ENCODE measurements at regions not wholly inside any gene's neighbourhood (a gene's known extent, or its start where the extent isn't known, plus 50 kb on each side); places are given as distances from the start of the nearest gene placed in this dataset.

DNA sequence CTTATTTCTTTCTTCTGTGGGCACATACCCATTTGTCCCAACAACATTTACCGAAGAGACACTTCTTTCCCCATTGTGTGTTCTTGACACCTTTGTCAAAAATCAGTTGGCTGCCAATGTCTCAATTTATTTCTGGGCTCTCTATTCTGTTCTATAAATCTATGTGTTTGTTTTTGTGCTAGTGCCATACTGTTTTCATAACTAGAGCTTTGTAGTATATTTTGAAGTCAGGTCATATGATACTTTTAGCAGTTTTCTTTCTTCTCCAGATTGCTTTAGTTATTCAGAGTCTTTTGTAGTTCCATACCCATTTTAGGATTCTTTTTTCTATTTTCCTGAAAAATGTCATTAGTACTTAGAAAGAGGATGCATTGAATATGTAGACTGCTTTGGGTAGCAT lies 1276.3 kb downstream of the SLITRK1 start:
- no peak overlapping the region for H2AK5ac ChIP-seq (ENCODE audit: low read depth, low read length)
- ChIA-PET POLR2A (ENCODE audit: unreplicated experiment) (no interaction called here), CTCF (no interaction called here)
- no peak overlapping the region for H2BK120ac ChIP-seq (ENCODE audit: low read depth, low read length)
- intact Hi-C loops (cut with micrococcal nuclease) (no loop called here), in situ Hi-C loops (cut with MboI; ENCODE audit: low sequenced_read_pairs) (no loop called here), dilution Hi-C loops (cut with HindIII; ENCODE audit: low sequenced_read_pairs, unreplicated experiment) (no loop called here)
- H3K14ac ChIP-seq (replicated peaks; ENCODE audit: low read depth, low read length), result no peak overlapping the region
- no peak overlapping the region for H3K18ac ChIP-seq (ENCODE audit: low read depth, low read length)
- no peak overlapping the region for H2BK15ac ChIP-seq (ENCODE audit: low read depth, low read length)
- no peak overlapping the region for H4K8ac ChIP-seq (ENCODE audit: low read depth in 2 of 2, low read length in 2 of 2)
- H2BK5ac ChIP-seq (ENCODE audit: low read depth, low read length, poor library complexity, severe bottlenecking), result no peak overlapping the region
- ATAC-seq (ENCODE audit: low read depth) (no peak), DNase-seq (no peak)
- H3K9me3 ChIP-seq (ENCODE audit: control insufficient read depth, insufficient read depth, low read length), result peaks cover 4% of the 10 kb centered on the region; the same call in 1 of the 2 replicates
- no peak overlapping the region for H3K4ac ChIP-seq (ENCODE audit: low read depth, low read length)
- no peak overlapping the region for H3K23ac ChIP-seq (ENCODE audit: low read depth, low read length)
- no peak for TF ChIP-seq POLR2A (IDR thresholded peaks at IDR 0.05; ENCODE audit: low read depth, low read length)
- no peak for TF ChIP-seq MAFK (IDR thresholded peaks at IDR 0.05; ENCODE audit: low read depth, low read length)
- WGBS, 2 experiments (ENCODE audit: extremely low coverage in 2 of 2, insufficient read length in 1 of 2), result no CpG with 5 or more reads among the region's 1 CpG
- H3K4me2 ChIP-seq (ENCODE audit: low read depth, low read length), result no peak overlapping the region
- no peak overlapping the region for H3K9ac ChIP-seq (ENCODE audit: low read depth, low read length)
- H2AFZ ChIP-seq (replicated peaks; ENCODE audit: low read length, poor library complexity), result no peak overlapping the region
- H4K20me1 ChIP-seq (ENCODE audit: insufficient read depth, low read length), result no peaks in the 10 kb centered on the region
- H3K27ac ChIP-seq (ENCODE audit: insufficient read depth, low read length), result no peak overlapping the region
- no peak overlapping the region for H4K5ac ChIP-seq (ENCODE audit: low read depth, low read length)
- H3K27me3 ChIP-seq (ENCODE audit: control insufficient read depth, insufficient read depth, low read length), result no peaks in the 10 kb centered on the region
- no peak overlapping the region for H3K4me3 ChIP-seq (ENCODE audit: insufficient read depth, low read depth, low read length)
- no peaks in the 10 kb centered on the region for H3K79me1 ChIP-seq (ENCODE audit: low read depth in 1 of 2, low read length in 2 of 2)
- H2BK20ac ChIP-seq (ENCODE audit: low read depth, low read length), result no peak overlapping the region
- H3K56ac ChIP-seq (ENCODE audit: extremely low read depth, insufficient read depth, low read length), result no peak overlapping the region
- H3K36me3 ChIP-seq (ENCODE audit: control insufficient read depth, insufficient read depth, low read length), result no peaks in the 10 kb centered on the region
- H3K9me1 ChIP-seq (ENCODE audit: insufficient read depth, low read length), result no peaks in the 10 kb centered on the region
- no TSS peak for BruUV-seq (replicated peaks)
- no peaks in the 10 kb centered on the region for H3K4me1 ChIP-seq (ENCODE audit: control insufficient read depth, insufficient read depth, low read length)
- H2AK9ac ChIP-seq (replicated peaks; ENCODE audit: low read depth, low read length, poor library complexity), result no peak overlapping the region
- H4K91ac ChIP-seq (ENCODE audit: insufficient read depth, low read depth, low read length), result no peak overlapping the region

Measured in IMR-90 (cell line).